Activated CD4-positive, CD25-positive, alpha-beta regulatory T cell treated with anti-CD3 and anti-CD28 coated beads, Interleukin-2, amount 50 U/mL, for 72 hours (primary cell): ENCODE measurements at regions not wholly inside any gene's neighbourhood (a gene's known extent, or its start where the extent isn't known, plus 50 kb on each side); places are given as distances from the start of the nearest gene placed in this dataset.

Experiments used
- DNase-seq: peaks from one replicate; pipeline ENCODE4 v3.0.0; 2021

- no peak for DNase-seq
These were observed 471.9 kb downstream of the MIAT start for GRCh38 chr22:27129266-27129665.

GRCh38 chr22:27130906-27131305 is 473.5 kb downstream of the MIAT start:
- DNase-seq = no peak

- no peak for DNase-seq
These were observed 474.0 kb downstream of the MIAT start for GRCh38 chr22:27131346-27131745.

GRCh38 chr22:27132400-27132799 is 475.0 kb downstream of the MIAT start:
- DNase-seq = no peak

- DNase-seq = no peak
These were observed 475.6 kb downstream of the MIAT start for GRCh38 chr22:27133019-27133431.

- DNase-seq = no peak
These were observed 476.4 kb downstream of the MIAT start for GRCh38 chr22:27133681-27134314.

GRCh38 chr22:27134315-27134701 is 476.9 kb downstream of the MIAT start:
- no peak for DNase-seq

GRCh38 chr22:27135031-27135981 is 477.9 kb downstream of the MIAT start:
- DNase-seq = no peak

- DNase-seq = no peak
These were observed 479.2 kb downstream of the MIAT start for GRCh38 chr22:27136596-27136995.

- DNase-seq = no peak
These were observed 480.5 kb downstream of the MIAT start for GRCh38 chr22:27137871-27138337.

GRCh38 chr22:27138471-27138870 is 481.1 kb downstream of the MIAT start:
- DNase-seq = no peak

- DNase-seq = no peak
These were observed 482.6 kb downstream of the MIAT start for GRCh38 chr22:27139935-27140511.

- no peak for DNase-seq
These were observed 484.9 kb downstream of the MIAT start for GRCh38 chr22:27142286-27142685.

GRCh38 chr22:27144321-27144720 is 486.9 kb downstream of the MIAT start:
- DNase-seq = no peak

GRCh38 chr22:27146866-27147633 is 489.7 kb downstream of the MIAT start:
- no peak for DNase-seq

- DNase-seq = no peak
These were observed 490.7 kb downstream of the MIAT start for GRCh38 chr22:27148055-27148454.

- DNase-seq = no peak
These were observed 491.6 kb downstream of the MIAT start for GRCh38 chr22:27148886-27149470.

- DNase-seq = no peak
These were observed 492.6 kb downstream of the MIAT start for GRCh38 chr22:27149921-27150543.

- DNase-seq = no peak
These were observed 493.2 kb downstream of the MIAT start for GRCh38 chr22:27150544-27150941.

- no peak for DNase-seq
These were observed 494.0 kb downstream of the MIAT start for GRCh38 chr22:27151407-27151806.

GRCh38 chr22:27152033-27152432 is 494.6 kb downstream of the MIAT start:
- no peak for DNase-seq

- DNase-seq = no peak
These were observed 495.5 kb downstream of the MIAT start for GRCh38 chr22:27152883-27153282.
